ENCODE measurements at regions not wholly inside any gene's neighbourhood (a gene's known extent, or its start where the extent isn't known, plus 50 kb on each side); places are given as distances from the start of the nearest gene placed in this dataset.

GRCh38 chr5:104628911-104629310 is 1066.3 kb upstream of the NUDT12 start:
- Histone ChIP-seq H3K36me3 (ENCODE audit: control insufficient read depth, insufficient read depth, low read length) (no peaks in the 10 kb centered on the region), H3K4me1 (ENCODE audit: control insufficient read depth, insufficient read depth, low read length) (no peaks in the 10 kb centered on the region), H3K27me3 (ENCODE audit: control insufficient read depth, insufficient read depth, low read length) (no peaks in the 10 kb centered on the region), H3K4me3 (ENCODE audit: low read length) (no peak overlapping the region), H3K9me3 (ENCODE audit: control insufficient read depth, insufficient read depth, low read length) (peaks cover 4% of the 10 kb centered on the region), H3K27ac (ENCODE audit: low read length) (no peak overlapping the region)
- H3K27me3 Mint-ChIP-seq (ENCODE audit: low read depth in 2 of 2): no peaks in the 10 kb centered on the region
- no peak for ATAC-seq
- intact Hi-C loops (cut with micrococcal nuclease): no loop called here
- H3K4me1 Mint-ChIP-seq: no peaks in the 10 kb centered on the region
- no peak for DNase-seq
- peaks cover 6 to 9% of the 10 kb centered on the region in 2 donors for H3K9me3 Mint-ChIP-seq
- no peak overlapping the region for H3K4me3 Mint-ChIP-seq
- H3K27ac Mint-ChIP-seq: no peak overlapping the region
- no peak for TF ChIP-seq CTCF (IDR thresholded peaks at IDR 0.05)
- no peaks in the 10 kb centered on the region for H3K36me3 Mint-ChIP-seq

GRCh38 chr5:104626122-104626521 is 1063.5 kb upstream of the NUDT12 start:
- DNase-seq (no peak), ATAC-seq (no peak)
- Histone ChIP-seq H3K4me1 (ENCODE audit: control insufficient read depth, insufficient read depth, low read length) (no peaks in the 10 kb centered on the region), H3K36me3 (ENCODE audit: control insufficient read depth, insufficient read depth, low read length) (no peaks in the 10 kb centered on the region), H3K9me3 (ENCODE audit: control insufficient read depth, insufficient read depth, low read length) (peaks cover 4% of the 10 kb centered on the region), H3K27me3 (ENCODE audit: control insufficient read depth, insufficient read depth, low read length) (no peaks in the 10 kb centered on the region), H3K4me3 (ENCODE audit: low read length) (no peak overlapping the region), H3K27ac (ENCODE audit: low read length) (no peak overlapping the region)
- intact Hi-C loops (cut with micrococcal nuclease): no loop called here
- Mint-ChIP-seq H3K27ac (no peak overlapping the region), H3K4me3 (no peak overlapping the region), H3K4me1 (no peaks in the 10 kb centered on the region), H3K27me3 (ENCODE audit: low read depth in 2 of 2) (no peaks in the 10 kb centered on the region), H3K36me3 (no peaks in the 10 kb centered on the region), H3K9me3 (peaks cover 12% of the 10 kb centered on the region in 2 donors)
- no peak for TF ChIP-seq CTCF (IDR thresholded peaks at IDR 0.05)
- 88% methylated on average over 2 of the region's 2 CpGs for WGBS (ENCODE audit: insufficient coverage)

- peaks cover 10% of the 10 kb centered on the region in 2 donors for H3K9me3 Mint-ChIP-seq
- intact Hi-C loops (cut with micrococcal nuclease): no loop called here
- WGBS (ENCODE audit: insufficient coverage): 82% methylated on average over 6 of the region's 6 CpGs
- H3K36me3 Mint-ChIP-seq: no peaks in the 10 kb centered on the region
- no peaks in the 10 kb centered on the region for H3K9me3 ChIP-seq (ENCODE audit: control insufficient read depth, insufficient read depth, low read length)
- H3K27ac ChIP-seq (ENCODE audit: low read length): no peak overlapping the region
- no peak overlapping the region for H3K4me3 ChIP-seq (ENCODE audit: low read length)
- H3K4me1 ChIP-seq (ENCODE audit: control insufficient read depth, insufficient read depth, low read length): no peaks in the 10 kb centered on the region
- H3K27me3 Mint-ChIP-seq (ENCODE audit: low read depth in 2 of 2): no peaks in the 10 kb centered on the region
- H3K4me3 Mint-ChIP-seq: no peak overlapping the region
- no peaks in the 10 kb centered on the region for H3K36me3 ChIP-seq (ENCODE audit: control insufficient read depth, insufficient read depth, low read length)
- ATAC-seq: no peak
- no peaks in the 10 kb centered on the region for H3K27me3 ChIP-seq (ENCODE audit: control insufficient read depth, insufficient read depth, low read length)
- no peak for TF ChIP-seq CTCF (IDR thresholded peaks at IDR 0.05)
- no peak overlapping the region for H3K27ac Mint-ChIP-seq
- no peak for DNase-seq
- no peaks in the 10 kb centered on the region for H3K4me1 Mint-ChIP-seq
Observed at GRCh38 chr5:104612005-104612404, 1049.4 kb upstream of the NUDT12 start.

- ATAC-seq (no peak), DNase-seq (no peak)
- TF ChIP-seq CTCF (IDR thresholded peaks at IDR 0.05): no peak
- Histone ChIP-seq H3K36me3 (ENCODE audit: control insufficient read depth, insufficient read depth, low read length) (no peaks in the 10 kb centered on the region), H3K27ac (ENCODE audit: low read length) (no peak overlapping the region), H3K27me3 (ENCODE audit: control insufficient read depth, insufficient read depth, low read length) (no peaks in the 10 kb centered on the region), H3K4me3 (ENCODE audit: low read length) (no peak overlapping the region), H3K4me1 (ENCODE audit: control insufficient read depth, insufficient read depth, low read length) (no peaks in the 10 kb centered on the region), H3K9me3 (ENCODE audit: control insufficient read depth, insufficient read depth, low read length) (no peaks in the 10 kb centered on the region)
- no peaks in the 10 kb centered on the region for H3K36me3 Mint-ChIP-seq
- H3K4me3 Mint-ChIP-seq: no peak overlapping the region
- WGBS (ENCODE audit: insufficient coverage): 76% methylated on average over 6 of the region's 6 CpGs
- no peaks in the 10 kb centered on the region for H3K27me3 Mint-ChIP-seq (ENCODE audit: low read depth in 2 of 2)
- peaks cover 9 to 10% of the 10 kb centered on the region in 2 donors for H3K9me3 Mint-ChIP-seq
- H3K4me1 Mint-ChIP-seq: no peaks in the 10 kb centered on the region
- intact Hi-C loops (cut with micrococcal nuclease): no loop called here
- no peak overlapping the region for H3K27ac Mint-ChIP-seq
Observed at GRCh38 chr5:104611135-104611767, 1048.7 kb upstream of the NUDT12 start.

All from natural killer cell (primary cell).